C1 segment of cervical spinal cord (tissue), 14 donors: ENCODE measurements at regions not wholly inside any gene's neighbourhood (a gene's known extent, or its start where the extent isn't known, plus 50 kb on each side); places are given as distances from the start of the nearest gene placed in this dataset.

Experiments
- DNase-seq, 14 donors: peaks; one replicate each; lab custom pipeline; 2025; lab: John Stamatoyannopoulos, UW

DNA sequence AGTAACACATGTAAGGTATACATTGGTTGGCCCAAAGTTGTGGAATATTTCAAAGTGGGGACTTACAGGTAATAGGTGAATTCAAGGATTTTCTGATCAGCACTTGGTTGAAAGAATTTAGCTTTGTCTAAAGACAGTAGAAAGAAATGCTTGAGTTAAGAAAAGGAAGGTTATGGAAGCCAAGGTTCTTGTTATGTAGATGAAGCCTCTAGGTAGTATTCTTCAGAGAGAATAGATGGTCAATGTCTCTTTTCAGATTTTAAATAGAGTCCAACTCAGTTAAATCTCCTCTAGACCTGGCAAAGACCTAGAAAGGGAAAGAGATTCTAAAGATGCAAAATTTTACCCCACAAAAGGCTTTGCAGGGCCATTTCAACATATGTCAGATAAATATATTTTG lies 157.4 kb downstream of the ANKRD30B start:
- DNase-seq = no peak

DNA sequence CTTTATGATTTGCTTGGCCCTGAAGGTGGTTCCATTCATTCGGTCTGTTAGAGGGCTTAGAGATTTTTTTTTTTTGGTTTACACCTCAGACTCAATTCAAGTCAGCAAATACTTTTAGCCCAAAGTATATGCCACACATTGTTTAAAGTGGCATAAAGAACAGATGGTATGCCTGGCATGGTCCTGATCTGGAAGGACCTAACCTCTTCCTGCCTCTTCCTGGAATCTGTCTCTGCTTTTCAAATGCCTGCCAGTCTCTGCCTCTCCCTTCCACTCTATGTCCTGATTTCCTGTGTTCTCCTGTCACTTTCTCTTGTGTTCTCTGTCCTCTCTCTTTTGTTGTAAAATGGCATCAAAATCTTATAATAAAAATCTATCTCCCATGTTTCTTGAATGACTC lies 158.0 kb downstream of the ANKRD30B start:
- no peak for DNase-seq

DNA sequence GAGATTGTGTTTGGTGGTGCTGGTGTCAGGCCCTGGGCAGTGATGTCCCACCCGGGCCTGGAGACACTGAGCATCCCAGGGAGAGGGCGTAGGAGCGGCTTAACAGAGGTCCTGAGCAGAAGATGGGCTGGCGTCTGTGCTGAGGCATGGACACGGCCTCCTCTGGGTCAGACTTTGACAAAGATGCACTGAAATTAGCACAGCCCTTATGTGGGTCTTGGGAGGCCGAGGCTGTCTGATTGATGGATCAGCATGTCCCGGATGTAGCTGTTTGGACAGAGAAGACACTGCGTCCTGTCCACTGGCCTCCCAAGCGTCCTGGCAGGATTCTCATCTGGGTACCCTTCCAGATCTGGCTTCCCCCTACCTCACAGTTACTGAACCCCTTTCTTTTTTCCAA lies 159.4 kb downstream of the ANKRD30B start:
- DNase-seq = no peak

DNA sequence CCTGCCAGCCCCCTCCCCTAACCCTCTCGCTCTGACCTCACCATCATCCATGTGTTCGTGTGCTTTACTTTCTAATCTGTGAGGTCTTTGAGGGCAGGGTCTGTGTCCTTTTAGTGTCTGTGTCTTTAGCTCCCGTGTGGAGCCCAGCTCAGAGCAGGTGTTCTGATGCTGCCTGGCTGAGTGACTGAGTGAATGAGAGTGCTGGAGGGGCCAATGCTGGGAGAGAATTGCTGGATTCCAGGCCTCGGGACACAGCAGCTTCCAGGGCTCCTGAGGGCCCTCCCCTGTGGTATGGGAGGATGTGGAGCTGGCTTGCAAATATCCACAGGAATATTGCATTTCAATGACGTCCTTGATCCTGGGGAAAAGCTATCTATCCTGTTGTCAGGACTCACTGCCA lies 160.6 kb downstream of the ANKRD30B start:
- DNase-seq = no peak

DNA sequence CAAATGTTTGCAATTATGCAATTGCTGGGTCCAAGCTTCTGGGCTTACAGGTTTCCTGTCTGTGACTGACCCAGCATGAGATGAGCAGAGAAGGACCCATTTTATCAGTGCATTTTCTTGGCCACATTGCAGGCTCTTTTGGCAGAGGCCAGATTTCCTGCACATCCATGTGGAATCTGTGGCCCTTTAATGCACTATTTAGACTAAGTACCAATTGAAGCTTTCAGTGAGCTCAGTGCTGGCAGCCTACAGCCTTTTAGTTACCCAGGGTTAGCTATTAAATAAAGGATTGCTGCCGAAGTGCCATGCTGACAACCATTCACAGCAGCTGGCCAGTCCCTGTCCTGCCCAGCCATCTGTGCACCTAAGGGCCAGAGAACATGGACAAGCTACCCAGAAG lies 165.0 kb downstream of the ANKRD30B start:
- DNase-seq = no peak

DNA sequence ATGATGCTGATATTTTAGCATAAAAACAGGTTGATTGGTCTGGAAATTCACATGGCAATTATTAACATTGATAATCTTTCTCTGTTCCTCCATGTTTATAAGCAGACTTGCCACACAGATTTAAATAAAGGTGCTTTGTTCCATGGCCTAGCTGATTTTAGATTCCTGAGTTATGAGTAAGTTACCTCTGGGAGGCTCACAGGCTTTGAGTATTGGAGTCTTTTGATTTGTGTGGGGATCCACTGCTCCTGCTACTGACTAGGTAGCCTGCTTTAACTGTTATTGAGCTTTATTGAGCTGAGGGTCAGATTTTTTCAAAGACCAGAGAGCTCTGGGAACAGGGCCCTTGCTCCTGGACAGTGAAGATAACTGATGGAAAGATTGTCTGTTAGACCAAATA lies 166.1 kb downstream of the ANKRD30B start:
- no peak for DNase-seq

DNA sequence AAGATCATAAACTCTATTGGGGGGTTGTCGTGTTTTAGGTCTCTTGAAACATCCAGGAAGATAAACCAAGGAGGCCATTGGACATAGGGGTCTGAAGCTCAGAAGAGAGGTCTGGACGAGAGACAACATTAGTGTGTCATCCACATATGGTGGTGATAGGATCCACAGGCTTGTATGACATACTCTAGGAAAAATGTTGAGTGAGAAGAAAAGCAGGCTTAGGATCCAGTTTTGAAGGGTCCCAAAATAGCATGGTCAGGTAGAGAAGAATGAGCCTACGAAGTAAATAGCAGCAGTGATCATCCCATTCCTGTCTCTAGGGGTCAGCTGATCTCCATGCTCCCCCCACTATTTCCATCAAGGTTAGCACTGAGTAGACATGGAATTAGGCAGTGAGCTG lies 166.8 kb downstream of the ANKRD30B start:
- DNase-seq = no peak

DNA sequence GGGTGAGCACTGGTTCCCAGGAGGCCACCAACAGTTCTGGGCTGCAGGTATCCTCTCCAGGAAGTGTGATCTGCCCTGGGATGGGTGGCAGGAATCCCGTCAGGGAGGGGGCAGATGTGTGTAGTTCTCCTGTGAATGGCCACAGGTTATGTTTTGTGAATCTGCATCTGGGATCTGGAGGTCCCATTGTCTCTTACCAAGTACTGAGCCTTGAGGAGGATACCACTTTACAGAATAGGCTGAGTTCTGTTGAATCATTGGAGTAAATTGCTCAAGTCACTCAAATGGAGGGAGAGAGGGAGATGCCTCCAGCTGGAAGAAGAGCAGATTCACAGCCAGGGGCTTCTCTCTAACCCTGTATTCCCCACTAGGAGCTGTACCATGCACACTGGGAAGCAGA lies 168.2 kb downstream of the ANKRD30B start:
- DNase-seq = no peak

DNA sequence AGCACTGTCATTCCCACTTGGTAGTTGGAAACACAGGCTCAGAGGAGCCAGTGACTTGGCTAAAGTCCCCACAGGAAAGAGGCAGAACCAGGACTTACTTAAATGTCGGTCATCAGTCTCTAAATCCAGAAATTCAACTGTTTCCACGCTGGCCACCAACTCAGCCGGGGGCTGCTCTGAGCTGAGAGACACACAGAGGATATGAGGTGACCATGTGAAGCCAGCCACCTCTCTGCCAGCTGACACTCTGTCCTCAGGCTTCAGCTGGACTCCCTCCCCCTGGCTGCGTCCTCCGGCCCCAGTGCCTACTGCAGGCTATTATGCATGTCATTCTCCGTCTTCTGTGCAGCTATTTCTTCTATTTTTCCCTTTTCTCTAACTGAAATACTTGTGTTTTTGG lies 168.9 kb downstream of the ANKRD30B start:
- DNase-seq = no peak

DNA sequence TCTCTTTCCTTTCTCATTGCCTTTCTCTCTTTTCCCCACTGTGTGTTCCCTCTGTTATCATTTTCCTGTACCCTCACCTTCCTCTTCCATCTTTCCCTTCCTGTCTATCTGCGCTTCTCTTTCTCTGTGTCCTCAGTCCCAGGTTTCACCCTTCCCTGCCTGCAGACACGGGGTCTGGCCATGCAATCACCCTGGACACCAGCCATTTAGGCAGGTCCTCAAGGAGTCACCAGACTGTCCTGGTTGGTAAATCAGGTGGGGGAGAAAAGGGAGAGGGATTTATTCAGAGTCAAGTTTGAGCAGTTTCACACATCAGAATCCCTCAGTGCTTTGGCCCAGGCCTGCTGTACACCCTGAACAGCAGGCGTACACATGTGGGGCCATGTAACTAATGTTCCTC lies 169.3 kb downstream of the ANKRD30B start:
- no peak for DNase-seq

DNA sequence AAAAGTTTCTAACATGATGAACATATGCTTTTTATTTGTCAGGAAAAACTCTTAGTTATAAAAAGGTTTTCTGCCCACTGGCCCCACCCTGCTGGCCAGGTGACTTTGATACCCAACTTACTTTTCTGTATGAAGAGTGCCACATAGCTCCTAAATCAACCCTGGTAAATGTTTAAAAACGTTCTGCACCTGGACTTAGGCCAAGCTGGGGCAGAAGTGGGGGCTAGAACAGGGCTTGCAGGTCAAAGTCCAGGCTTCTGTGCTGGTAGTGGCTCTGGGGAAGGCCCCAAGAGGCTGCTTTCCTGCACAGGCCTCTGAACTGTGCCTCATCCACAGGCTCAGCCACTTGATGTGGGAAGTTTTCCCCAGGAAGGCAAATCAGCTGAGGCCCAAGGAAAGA lies 171.7 kb downstream of the ANKRD30B start:
- no peak for DNase-seq

DNA sequence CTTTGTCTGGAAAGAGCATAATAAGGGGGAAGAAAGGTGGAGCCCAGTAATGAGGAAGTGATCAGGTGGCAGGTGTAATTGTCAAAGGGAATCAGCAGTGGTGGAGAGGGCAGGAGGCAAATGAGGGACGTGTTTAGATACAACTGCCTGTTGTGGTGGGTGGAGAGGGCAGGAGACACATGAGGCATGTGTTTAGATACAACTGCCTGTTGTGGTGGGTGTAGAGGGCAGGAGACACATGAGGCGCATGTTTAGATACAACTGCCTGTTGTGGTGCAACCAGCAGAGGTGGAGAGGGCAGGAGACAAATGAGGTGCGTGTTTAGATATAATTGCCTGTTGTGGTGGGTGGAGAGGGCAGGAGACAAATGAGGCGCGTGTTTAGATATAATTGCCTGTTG lies 173.1 kb downstream of the ANKRD30B start:
- no peak for DNase-seq

DNA sequence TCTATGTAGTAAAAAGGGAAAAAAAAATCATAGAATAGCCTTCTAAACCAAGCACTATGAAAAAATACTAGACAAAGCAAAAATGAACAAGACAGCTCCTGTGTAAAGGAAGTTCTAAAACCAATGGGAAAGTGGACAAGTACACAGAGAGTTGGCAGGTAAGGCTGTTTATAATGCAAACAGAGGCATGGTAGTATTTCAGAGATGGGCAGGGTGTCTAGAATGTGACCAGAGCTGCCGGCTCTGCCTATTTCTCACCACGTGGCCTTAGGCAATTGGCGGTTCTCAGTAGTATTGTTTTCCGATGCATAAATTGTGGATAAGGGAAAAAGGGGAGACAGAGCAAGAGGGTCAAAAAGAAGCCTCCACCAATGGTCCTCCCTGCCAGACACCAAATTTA lies 173.6 kb downstream of the ANKRD30B start:
- DNase-seq = no peak

DNA sequence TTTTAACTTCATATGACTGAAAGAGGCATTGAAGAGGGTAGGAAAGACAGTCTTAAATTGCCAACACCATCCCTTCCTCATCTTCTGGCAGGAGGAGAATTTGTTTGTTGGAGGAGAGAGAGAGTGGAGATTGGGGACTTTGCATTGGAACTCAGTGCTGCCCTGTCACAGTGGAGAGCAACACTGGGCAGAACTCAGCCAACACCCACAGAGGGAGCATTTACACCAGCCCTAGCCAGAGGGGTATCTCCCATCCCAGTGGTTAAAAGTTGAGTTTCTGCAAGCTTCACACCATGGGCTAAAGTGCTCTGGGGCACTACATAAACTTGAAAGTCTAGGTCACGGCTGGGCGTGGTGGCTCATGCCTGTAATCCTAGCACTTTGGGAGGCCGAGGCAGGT lies 174.1 kb downstream of the ANKRD30B start:
- no peak for DNase-seq

DNA sequence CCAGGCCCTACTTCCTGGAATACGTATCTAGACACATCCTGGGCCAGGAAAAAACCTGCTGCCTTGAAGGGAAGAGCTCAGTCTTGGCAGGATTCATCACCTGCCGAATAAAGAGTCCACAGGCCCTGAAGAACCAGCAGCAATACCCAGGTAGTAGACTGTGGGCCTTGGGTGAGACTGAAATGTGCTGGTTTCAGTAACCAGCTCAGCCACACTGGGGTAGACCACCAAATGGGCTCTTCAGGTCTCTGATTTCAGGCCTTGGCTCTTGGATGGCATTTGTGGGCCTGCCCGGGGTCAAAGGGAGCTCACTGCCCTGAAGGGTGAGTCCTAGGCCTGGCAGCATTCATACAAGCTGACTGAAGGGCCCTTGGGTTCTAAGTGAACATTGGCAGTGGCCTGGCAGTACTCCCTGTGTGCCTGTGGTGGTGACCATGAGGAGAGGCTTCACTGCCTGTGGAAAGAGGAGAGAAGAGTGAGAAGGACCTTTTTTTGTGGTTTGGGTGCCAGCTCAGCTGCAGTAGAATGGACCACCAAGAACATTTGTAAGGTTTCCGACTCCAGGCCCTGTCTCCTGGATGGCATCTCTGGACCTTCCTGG lies 175.1 kb downstream of the ANKRD30B start:
- no peak for DNase-seq

DNA sequence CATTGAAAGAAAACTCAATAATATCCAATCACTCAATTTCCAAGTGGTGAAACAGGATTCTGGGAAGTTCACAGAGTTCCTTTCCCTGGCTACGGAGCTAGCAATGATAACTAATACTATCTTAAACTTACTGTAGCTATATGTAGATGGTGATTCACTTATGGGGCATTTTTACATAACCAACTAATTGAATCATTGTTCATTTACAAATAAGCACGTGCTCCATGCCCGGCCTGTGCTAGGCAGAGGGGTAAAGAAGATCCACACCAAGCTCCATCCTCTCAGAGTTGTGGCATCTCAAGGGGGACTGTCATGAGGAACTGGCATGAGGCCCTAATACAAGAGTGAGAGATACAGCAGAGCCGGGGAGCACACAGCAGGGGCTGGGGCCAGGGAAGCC lies 176.3 kb downstream of the ANKRD30B start:
- DNase-seq = no peak

DNA sequence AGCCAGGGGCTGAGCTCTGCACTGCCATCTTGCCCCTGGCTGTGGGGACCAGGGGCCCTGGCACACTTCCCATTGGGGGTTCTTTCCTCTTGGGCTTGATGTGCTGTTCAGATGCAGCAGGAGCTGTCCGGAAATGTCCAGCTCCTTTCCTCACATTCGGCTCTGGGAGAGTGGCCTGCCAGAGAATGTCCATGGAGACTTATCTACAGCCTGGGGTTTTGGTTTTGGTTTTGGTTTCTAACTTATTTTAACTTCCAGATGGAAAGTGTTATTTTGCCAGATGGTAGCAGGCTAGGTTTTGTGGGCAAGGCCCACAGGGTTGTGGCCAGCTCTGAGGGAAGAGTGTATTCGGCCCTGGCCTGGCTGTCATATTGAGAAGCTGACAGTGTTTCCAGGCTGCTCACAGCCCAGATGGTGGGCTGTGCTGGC lies 177.3 kb downstream of the ANKRD30B start:
- no peak for DNase-seq

DNA sequence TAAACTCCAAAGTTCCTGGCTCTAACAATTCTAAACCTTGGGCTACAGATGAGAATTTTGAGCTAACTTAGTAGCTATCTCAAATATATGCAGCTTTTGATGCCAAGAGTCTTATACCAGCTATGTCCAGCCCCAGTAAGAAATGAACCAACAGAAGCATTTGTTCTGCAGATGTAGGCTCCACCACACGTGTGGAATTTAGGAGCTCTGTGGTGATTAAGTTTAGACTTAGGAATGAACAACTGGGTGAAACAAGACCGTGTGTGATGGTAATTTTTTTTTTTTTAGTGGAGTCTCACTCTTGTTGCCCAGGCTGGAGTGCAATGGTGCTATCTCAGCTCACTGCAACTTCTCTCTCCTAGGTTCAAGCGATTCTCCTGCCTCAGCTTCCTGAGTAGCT lies 179.7 kb downstream of the ANKRD30B start:
- no peak for DNase-seq

DNA sequence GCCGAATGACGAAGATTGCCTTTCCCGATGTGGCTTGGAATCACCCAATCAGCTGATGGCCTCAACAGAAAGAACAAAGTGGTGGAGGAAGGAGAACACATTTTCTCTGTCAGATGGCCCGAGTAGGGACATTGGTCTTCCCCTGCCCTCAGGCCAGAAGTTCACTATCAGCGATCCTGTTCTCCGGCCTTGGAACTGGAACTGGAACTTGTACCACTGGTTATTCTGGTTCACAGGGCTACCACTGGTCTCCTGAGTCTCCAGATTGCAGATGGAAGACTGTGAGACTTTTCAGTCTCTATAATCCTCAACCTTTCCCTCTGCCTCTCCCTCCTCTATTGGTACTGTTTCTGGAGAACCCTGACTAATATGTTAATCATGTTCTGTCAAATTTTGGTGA lies 180.4 kb downstream of the ANKRD30B start:
- DNase-seq = no peak

DNA sequence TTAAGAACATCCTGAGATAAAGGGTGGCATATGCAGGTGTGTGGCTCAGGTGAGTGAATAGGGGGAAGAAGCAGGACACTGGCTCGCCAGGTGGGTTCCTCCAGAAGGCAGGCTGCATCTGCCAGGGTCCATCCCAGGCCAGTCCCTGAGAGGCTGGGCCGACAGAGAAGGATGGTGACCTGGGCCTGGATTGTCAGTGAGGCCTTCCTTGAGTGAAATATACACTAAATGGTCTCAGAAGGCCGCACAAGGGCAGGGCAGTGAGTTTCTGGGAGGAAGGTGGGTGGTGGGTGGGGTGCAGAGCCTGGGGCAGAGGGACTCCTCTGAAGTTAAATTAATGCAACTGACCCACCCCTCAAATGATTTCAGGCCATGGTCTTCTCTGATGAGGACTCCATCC lies 182.1 kb downstream of the ANKRD30B start:
- DNase-seq = no peak

DNA sequence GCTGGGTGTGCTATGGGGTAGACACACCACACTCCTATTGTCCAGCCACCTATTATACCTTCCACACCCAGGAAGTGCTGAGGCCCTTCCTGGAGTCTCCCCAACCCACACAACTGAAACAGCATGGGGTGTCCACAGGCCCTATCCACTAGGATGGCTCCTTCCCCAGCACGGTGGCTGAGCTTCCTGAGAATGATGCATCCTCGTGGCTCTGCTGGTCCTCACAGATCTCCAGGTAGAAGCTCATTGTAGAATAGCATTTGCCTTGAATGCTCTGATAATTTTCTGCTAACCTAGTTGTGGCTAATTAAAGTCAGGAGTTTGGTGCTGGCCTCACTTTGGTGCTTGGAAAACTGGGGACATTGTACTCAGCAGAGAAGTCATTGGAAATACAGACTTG lies 182.6 kb downstream of the ANKRD30B start:
- no peak for DNase-seq

DNA sequence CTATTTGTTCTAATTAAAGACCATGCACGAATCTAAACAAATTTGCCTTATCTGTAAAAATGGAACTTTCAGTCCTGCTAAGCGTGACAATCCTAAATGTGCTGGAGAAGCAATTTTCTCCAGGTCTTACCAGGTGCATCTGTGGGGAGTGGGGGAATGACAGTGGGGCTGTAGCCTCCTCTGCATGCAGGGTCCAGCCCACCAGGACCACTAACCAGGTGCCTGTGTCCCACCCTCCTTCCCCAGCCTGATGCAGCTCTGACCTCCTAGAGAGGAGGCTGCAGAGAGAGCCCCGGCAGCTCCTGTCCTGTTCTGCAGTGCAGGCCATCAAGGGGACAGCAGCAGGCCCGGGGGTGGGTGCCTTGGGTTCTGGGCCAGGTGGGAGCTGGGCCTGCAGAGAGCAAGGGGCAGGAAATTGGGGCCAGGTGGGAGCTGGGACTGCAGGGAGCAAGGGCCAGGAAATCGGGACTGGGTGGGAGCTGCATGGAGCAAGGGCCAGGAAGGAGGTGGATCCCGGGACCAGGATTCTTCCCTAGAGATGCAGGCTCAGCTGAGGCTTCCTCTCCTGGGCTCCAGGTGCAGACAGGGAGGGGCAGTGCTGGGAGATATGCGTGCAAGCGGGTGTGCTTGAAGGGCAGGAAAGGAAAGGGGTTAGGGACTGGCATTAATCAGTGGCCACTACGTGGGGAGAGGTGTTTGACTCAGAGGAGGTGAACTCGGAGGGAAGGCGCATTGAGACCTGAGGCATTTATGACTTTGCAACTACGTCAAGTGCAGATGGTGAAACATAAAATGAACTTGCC lies 185.3 kb downstream of the ANKRD30B start:
- no peak for DNase-seq

DNA sequence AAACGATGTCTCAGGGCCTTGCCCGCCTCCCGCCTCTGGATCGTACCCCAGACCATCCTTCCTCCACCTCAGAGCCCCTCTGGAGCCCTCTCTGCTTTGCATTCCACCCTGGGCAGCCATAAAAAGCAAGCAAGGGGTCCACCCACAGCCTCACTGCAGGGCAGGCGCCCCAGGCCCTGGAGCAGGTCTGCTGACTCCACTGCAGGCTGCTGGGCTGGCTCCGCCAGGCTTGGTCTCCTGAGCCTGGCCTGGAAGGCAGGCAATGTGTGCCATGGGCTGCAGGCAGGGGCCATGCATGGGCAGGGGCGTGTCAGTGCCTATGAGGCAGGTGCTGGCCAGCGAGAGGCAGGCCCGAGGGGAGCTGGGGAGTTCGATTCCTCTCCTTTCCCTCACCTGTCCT lies 186.0 kb downstream of the ANKRD30B start:
- no peak for DNase-seq

DNA sequence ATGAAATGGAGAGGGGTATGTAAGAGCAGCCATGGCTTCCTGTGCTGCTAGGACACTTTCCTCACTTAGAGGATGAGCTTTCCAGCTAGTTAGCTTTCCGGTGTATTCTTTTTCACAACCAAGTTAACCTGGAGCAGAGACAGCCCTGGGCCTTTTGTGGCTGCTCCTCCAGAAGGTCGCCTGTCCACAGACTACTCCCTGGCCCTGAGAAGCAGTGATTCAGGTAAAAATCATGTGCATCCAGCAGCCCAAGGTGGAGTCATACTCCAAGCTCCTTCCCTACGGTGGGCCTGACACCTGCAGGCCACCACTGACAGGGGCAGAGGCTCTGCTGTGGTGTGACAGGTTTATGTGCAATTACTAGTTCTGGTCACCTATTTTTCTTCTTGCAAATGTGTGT lies 187.2 kb downstream of the ANKRD30B start:
- no peak for DNase-seq
